ENCODE measurements at regions not wholly inside any gene's neighbourhood (a gene's known extent, or its start where the extent isn't known, plus 50 kb on each side); places are given as distances from the start of the nearest gene placed in this dataset.

GRCh38 chr1:63010913-63011660, 227.2 kb downstream of the ATG4C start:
- H3K4me3 ChIP-seq (ENCODE audit: low read depth, low read length), result no peak overlapping the region
- no peak for TF ChIP-seq CTCF (IDR thresholded peaks at IDR 0.05; ENCODE audit: borderline replicate concordance, insufficient read depth, low read depth, low read length)

GRCh38 chr1:63012339-63012738, 228.4 kb downstream of the ATG4C start:
- no peak overlapping the region for H3K4me3 ChIP-seq (ENCODE audit: low read depth, low read length)
- TF ChIP-seq CTCF (IDR thresholded peaks at IDR 0.05; ENCODE audit: borderline replicate concordance, insufficient read depth, low read depth, low read length), result no peak

- no peak for TF ChIP-seq CTCF (IDR thresholded peaks at IDR 0.05; ENCODE audit: borderline replicate concordance, insufficient read depth, low read depth, low read length)
- H3K4me3 ChIP-seq (ENCODE audit: low read depth, low read length), result no peak overlapping the region
Measured at GRCh38 chr1:63014267-63014666, 230.3 kb downstream of the ATG4C start.

- no peak for TF ChIP-seq CTCF (IDR thresholded peaks at IDR 0.05; ENCODE audit: borderline replicate concordance, insufficient read depth, low read depth, low read length)
- no peak overlapping the region for H3K4me3 ChIP-seq (ENCODE audit: low read depth, low read length)
Measured at GRCh38 chr1:63022319-63022718, 238.4 kb downstream of the ATG4C start.

GRCh38 chr1:63023171-63023570, 239.2 kb downstream of the ATG4C start:
- no peak for TF ChIP-seq CTCF (IDR thresholded peaks at IDR 0.05; ENCODE audit: borderline replicate concordance, insufficient read depth, low read depth, low read length)
- no peak overlapping the region for H3K4me3 ChIP-seq (ENCODE audit: low read depth, low read length)

- no peak overlapping the region for H3K4me3 ChIP-seq (ENCODE audit: low read depth, low read length)
- TF ChIP-seq CTCF (IDR thresholded peaks at IDR 0.05; ENCODE audit: borderline replicate concordance, insufficient read depth, low read depth, low read length), result no peak
Measured at GRCh38 chr1:63023637-63024036, 239.7 kb downstream of the ATG4C start.

- no peak overlapping the region for H3K4me3 ChIP-seq (ENCODE audit: low read depth, low read length)
- no peak for TF ChIP-seq CTCF (IDR thresholded peaks at IDR 0.05; ENCODE audit: borderline replicate concordance, insufficient read depth, low read depth, low read length)
Measured at GRCh38 chr1:63024132-63024531, 240.2 kb downstream of the ATG4C start.

Data from GM12875 (cell line).